ENCODE measurements at regions not wholly inside any gene's neighbourhood (a gene's known extent, or its start where the extent isn't known, plus 50 kb on each side); places are given as distances from the start of the nearest gene placed in this dataset.

- no peak for TF ChIP-seq CTCF (IDR thresholded peaks at IDR 0.05)
- H3K36me3 ChIP-seq, result no peaks in the 10 kb centered on the region
- no peak overlapping the region for H3K4me3 ChIP-seq
- intact Hi-C loops (cut with DNase I), result no loop called here
- no peak for DNase-seq (ENCODE audit: low spot score in 2 of 2)
- H3K4me1 ChIP-seq, result no peaks in the 10 kb centered on the region
- H3K27ac ChIP-seq, result no peak overlapping the region
- no peaks in the 10 kb centered on the region for H3K9me3 ChIP-seq
- no peaks in the 10 kb centered on the region for H3K27me3 ChIP-seq
Observed at GRCh38 chr4:18675586-18676525, 654.3 kb upstream of the LCORL start.

- no peak overlapping the region for H3K27ac ChIP-seq
- intact Hi-C loops (cut with DNase I), result no loop called here
- H3K4me3 ChIP-seq, result no peak overlapping the region
- no peak for TF ChIP-seq CTCF (IDR thresholded peaks at IDR 0.05)
- H3K9me3 ChIP-seq, result no peaks in the 10 kb centered on the region
- no peaks in the 10 kb centered on the region for H3K36me3 ChIP-seq
- no peaks in the 10 kb centered on the region for H3K27me3 ChIP-seq
- DNase-seq (ENCODE audit: low spot score in 2 of 2), result no peak
- no peaks in the 10 kb centered on the region for H3K4me1 ChIP-seq
Observed at GRCh38 chr4:18670034-18670433, 648.5 kb upstream of the LCORL start.

- H3K4me1 ChIP-seq, result no peaks in the 10 kb centered on the region
- H3K9me3 ChIP-seq, result no peaks in the 10 kb centered on the region
- no peaks in the 10 kb centered on the region for H3K27me3 ChIP-seq
- no peaks in the 10 kb centered on the region for H3K36me3 ChIP-seq
- intact Hi-C loops (cut with DNase I), result no loop called here
- no peak for TF ChIP-seq CTCF (IDR thresholded peaks at IDR 0.05)
- no peak overlapping the region for H3K27ac ChIP-seq
- H3K4me3 ChIP-seq, result no peak overlapping the region
- no peak for DNase-seq (ENCODE audit: low spot score in 2 of 2)
Observed at GRCh38 chr4:18669390-18669789, 647.8 kb upstream of the LCORL start.

- Histone ChIP-seq H3K36me3 (no peaks in the 10 kb centered on the region), H3K27ac (no peak overlapping the region), H3K4me3 (no peak overlapping the region), H3K4me1 (no peaks in the 10 kb centered on the region), H3K9me3 (no peaks in the 10 kb centered on the region), H3K27me3 (no peaks in the 10 kb centered on the region)
- intact Hi-C loops (cut with DNase I), result no loop called here
- no peak for TF ChIP-seq CTCF (IDR thresholded peaks at IDR 0.05)
- no peak for DNase-seq (ENCODE audit: low spot score in 2 of 2)
Observed at GRCh38 chr4:18666322-18666721, 644.8 kb upstream of the LCORL start.

- Histone ChIP-seq H3K27ac (no peak overlapping the region), H3K9me3 (no peaks in the 10 kb centered on the region), H3K4me3 (no peak overlapping the region), H3K4me1 (no peaks in the 10 kb centered on the region), H3K27me3 (no peaks in the 10 kb centered on the region), H3K36me3 (no peaks in the 10 kb centered on the region)
- no peak for DNase-seq (ENCODE audit: low spot score in 2 of 2)
- no peak for TF ChIP-seq CTCF (IDR thresholded peaks at IDR 0.05)
- intact Hi-C loops (cut with DNase I), result no loop called here
Observed at GRCh38 chr4:18664171-18664570, 642.6 kb upstream of the LCORL start.

All from ascending aorta (tissue), 2 donors.